Ascending aorta (tissue), 2 donors: ENCODE measurements at regions not wholly inside any gene's neighbourhood (a gene's known extent, or its start where the extent isn't known, plus 50 kb on each side); places are given as distances from the start of the nearest gene placed in this dataset.

Source experiments
- DNase-seq, 2 donors: peaks; one replicate each; pipeline ENCODE4 v3.0.0-alpha.2; 2019; ENCODE audit warnings: low spot score in 2 of 2
- H3K27ac ChIP-seq, 2 donors: fragments of 200-600 bp; sonication (generic); one replicate each; pipeline ENCODE4 v1.5.1; 2016 to 2017; ENCODE audit warnings: mild to moderate bottlenecking in 1 of 2
- H3K27me3 ChIP-seq: fragments of 200-600 bp; sonication (generic); one replicate; pipeline ENCODE4 v1.5.1; 2017
- H3K36me3 ChIP-seq, 2 donors: fragments of 200-600 bp; sonication (generic); one replicate each; pipeline ENCODE4 v1.5.1; 2016
- H3K4me1 ChIP-seq, 2 donors: fragments of 200-600 bp; sonication (generic); one replicate each; pipeline ENCODE4 v1.5.1; 2016 to 2017; ENCODE audit warnings: mild to moderate bottlenecking in 1 of 2
- H3K4me3 ChIP-seq, 2 donors: fragments of 200-600 bp; sonication (generic); one replicate each; pipeline ENCODE4 v1.5.1; 2016 to 2017; ENCODE audit warnings: mild to moderate bottlenecking in 1 of 2
- H3K9me3 ChIP-seq, 2 donors: fragments of 200-600 bp; sonication (generic); one replicate each; pipeline ENCODE4 v1.5.1; 2016
- intact Hi-C: fragments of 100-400 bp; cut with DNase I; formaldehyde crosslinking; loops from one replicate; pipeline ENCODE4 v1.15.1; 2023
- TF ChIP-seq, protein P1 (sequence below), 3 experiments: fragments of 200-600 bp in 2 of 3; fragments of 450-650 bp in 1 of 3; sonication (generic) in 2 of 3; IDR thresholded peaks; one replicate each; pipeline ENCODE4 v1.5.1; 2016 to 2019; ENCODE audit warnings: antibody characterized with exemption in 3 of 3, mild to moderate bottlenecking in 1 of 3, moderate library complexity in 1 of 3

DNA sequence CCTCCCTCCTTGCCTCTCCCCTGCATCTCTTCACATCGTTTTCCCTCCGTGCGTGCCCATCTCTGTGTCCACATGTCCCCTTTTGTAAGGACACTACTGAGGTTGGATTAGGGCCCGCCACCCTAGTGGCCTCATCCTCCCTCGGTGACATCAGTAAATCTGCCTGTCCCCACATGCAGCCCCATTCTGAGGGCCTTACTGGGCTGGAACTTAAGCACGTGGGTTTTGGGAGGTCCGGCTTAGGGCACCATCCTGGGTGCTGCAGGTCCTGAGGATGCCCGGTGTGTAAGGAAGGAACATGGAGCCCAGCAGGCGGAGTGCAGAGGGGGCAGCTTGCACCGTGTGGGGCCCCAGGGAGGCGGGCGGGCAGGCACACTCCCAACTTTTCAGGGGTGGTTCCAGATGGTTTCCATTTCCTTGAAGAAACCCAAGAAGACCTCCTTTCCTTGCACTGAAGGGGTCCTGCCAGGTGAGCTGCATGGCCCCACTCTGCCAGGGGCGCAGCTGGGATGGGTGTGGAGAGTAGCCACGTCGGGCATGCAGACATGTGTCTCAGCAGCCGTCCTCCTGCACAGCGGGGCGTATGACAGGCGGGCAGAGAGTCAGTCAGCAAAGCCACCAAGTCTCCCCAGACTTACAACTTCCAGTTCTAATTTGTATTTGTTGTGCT, 329.9 kb downstream of the QKI start:
- H3K4me1 ChIP-seq = no peaks in the 10 kb centered on the region
- TF ChIP-seq, protein P1, sequence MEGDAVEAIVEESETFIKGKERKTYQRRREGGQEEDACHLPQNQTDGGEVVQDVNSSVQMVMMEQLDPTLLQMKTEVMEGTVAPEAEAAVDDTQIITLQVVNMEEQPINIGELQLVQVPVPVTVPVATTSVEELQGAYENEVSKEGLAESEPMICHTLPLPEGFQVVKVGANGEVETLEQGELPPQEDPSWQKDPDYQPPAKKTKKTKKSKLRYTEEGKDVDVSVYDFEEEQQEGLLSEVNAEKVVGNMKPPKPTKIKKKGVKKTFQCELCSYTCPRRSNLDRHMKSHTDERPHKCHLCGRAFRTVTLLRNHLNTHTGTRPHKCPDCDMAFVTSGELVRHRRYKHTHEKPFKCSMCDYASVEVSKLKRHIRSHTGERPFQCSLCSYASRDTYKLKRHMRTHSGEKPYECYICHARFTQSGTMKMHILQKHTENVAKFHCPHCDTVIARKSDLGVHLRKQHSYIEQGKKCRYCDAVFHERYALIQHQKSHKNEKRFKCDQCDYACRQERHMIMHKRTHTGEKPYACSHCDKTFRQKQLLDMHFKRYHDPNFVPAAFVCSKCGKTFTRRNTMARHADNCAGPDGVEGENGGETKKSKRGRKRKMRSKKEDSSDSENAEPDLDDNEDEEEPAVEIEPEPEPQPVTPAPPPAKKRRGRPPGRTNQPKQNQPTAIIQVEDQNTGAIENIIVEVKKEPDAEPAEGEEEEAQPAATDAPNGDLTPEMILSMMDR (IDR thresholded peaks at IDR 0.05) = no peak
- H3K36me3 ChIP-seq = no peaks in the 10 kb centered on the region
- DNase-seq = no peak
- no peaks in the 10 kb centered on the region for H3K27me3 ChIP-seq
- no peak overlapping the region for H3K27ac ChIP-seq
- no peak overlapping the region for H3K4me3 ChIP-seq
- H3K9me3 ChIP-seq = no peaks in the 10 kb centered on the region
- intact Hi-C loops = no loop called here

DNA sequence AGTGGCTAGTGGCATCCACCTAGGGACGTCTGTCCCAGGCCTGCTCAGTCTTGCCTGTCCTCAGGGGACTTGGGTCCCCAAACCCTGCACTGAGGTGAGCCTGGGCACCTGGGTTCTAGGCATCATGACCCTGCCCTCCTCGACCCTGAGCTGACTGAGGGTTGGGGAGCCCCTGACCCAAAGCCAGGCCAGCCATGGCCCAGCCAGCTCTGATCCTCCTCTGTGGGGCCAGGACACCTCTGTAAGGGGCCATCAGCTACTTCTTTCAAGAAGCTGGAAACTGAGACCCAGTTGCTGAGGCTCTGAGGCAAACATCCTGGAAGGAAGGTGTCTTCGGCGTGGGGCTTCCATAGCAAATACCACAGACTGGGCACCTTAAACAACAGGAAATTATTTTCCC, 329.3 kb downstream of the QKI start:
- no peaks in the 10 kb centered on the region for H3K4me1 ChIP-seq
- TF ChIP-seq, protein P1 (IDR thresholded peaks at IDR 0.05) = no peak
- H3K27me3 ChIP-seq = no peaks in the 10 kb centered on the region
- no peaks in the 10 kb centered on the region for H3K9me3 ChIP-seq
- no peak overlapping the region for H3K4me3 ChIP-seq
- no peak for DNase-seq
- H3K36me3 ChIP-seq = no peaks in the 10 kb centered on the region
- intact Hi-C loops = no loop called here
- no peak overlapping the region for H3K27ac ChIP-seq

DNA sequence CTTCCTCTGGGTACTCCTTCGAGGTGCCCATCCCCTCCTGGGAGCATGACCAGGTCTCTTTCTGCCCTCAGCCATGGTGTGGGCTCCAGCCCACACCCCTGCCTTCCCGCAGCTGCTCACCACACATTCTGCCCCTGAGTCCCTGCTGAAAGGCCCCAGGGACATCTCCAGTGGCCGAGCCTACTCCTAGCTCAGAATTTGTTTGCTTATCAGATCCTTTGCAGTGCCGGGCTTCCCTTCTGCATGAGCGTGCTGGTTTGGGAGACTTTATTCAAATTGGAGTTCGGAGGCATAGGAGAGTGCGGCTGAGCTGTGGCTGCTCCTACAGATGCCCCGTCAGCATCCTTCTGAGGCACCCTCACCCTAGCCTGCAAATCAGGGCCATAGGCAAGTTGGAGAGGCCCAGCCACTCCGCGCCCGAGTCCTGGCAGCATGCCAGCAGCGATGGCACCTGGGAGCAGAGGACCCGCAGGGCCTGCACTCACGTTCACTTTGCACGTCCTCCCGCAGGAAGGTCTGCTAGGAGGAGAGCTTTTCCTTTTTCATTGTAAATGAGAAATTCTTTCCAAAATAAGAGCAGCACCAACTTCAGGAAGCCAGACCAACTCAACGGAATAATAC, 327.3 kb downstream of the QKI start:
- TF ChIP-seq, protein P1 (IDR thresholded peaks at IDR 0.05) = no peak
- DNase-seq = no peak
- H3K27me3 ChIP-seq = no peaks in the 10 kb centered on the region
- no peak overlapping the region for H3K4me3 ChIP-seq
- no peaks in the 10 kb centered on the region for H3K36me3 ChIP-seq
- H3K9me3 ChIP-seq = no peaks in the 10 kb centered on the region
- intact Hi-C loops = no loop called here
- no peaks in the 10 kb centered on the region for H3K4me1 ChIP-seq
- H3K27ac ChIP-seq = no peak overlapping the region

DNA sequence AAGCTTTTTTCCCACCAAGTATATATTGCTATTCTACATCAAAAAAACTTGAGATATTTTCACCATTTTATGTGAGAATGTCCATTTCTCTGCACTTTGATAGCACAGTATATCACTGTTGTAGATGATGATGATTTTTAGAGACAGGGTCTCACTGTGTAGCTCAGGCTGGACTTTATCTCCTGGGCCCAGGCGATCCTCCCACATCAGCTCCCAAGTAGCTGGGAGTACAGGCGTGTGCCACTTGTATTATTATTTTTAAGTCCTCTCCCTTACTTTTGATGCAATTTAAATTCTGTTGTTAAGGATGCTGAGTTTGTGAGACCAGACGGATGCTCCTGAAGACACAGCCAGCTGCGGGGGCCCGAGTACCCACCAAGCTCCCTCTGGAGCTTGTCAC, 326.8 kb downstream of the QKI start:
- H3K27me3 ChIP-seq = no peaks in the 10 kb centered on the region
- no peak for DNase-seq
- H3K4me1 ChIP-seq = no peaks in the 10 kb centered on the region
- intact Hi-C loops = no loop called here
- no peak overlapping the region for H3K27ac ChIP-seq
- no peak overlapping the region for H3K4me3 ChIP-seq
- no peaks in the 10 kb centered on the region for H3K36me3 ChIP-seq
- TF ChIP-seq, protein P1 (IDR thresholded peaks at IDR 0.05) = no peak
- H3K9me3 ChIP-seq = no peaks in the 10 kb centered on the region

GRCh38 chr6:163739966-163740365, 325.4 kb downstream of the QKI start:
- no peak for DNase-seq
- no peaks in the 10 kb centered on the region for H3K9me3 ChIP-seq
- no peaks in the 10 kb centered on the region for H3K36me3 ChIP-seq
- intact Hi-C loops = no loop called here
- TF ChIP-seq, protein P1 (IDR thresholded peaks at IDR 0.05) = no peak
- H3K4me3 ChIP-seq = no peak overlapping the region
- H3K4me1 ChIP-seq = no peaks in the 10 kb centered on the region
- no peak overlapping the region for H3K27ac ChIP-seq
- no peaks in the 10 kb centered on the region for H3K27me3 ChIP-seq
